ENCODE measurements at regions not wholly inside any gene's neighbourhood (a gene's known extent, or its start where the extent isn't known, plus 50 kb on each side); places are given as distances from the start of the nearest gene placed in this dataset.

GRCh38 chr12:130041983-130042812 is 120.1 kb upstream of the FZD10 start (continued):
- TF ChIP-seq CHD7 (IDR thresholded peaks at IDR 0.05; ENCODE audit: insufficient replicate concordance, low read length), result no peak
- peak; percentile 82 to 92 for TF ChIP-seq RAD21 (IDR thresholded peaks at IDR 0.05 in 1 of 2, conservative IDR thresholded peaks at IDR 0.05 in 1 of 2; ENCODE audit: low read depth in 2 of 2, low read length in 2 of 2)
- TF ChIP-seq ATF3 (IDR thresholded peaks at IDR 0.05; ENCODE audit: insufficient read depth, low read depth, low read length), result peak; percentile 23; the same call in 1 of the 2 replicates
- TF ChIP-seq EP300 (IDR thresholded peaks at IDR 0.05; ENCODE audit: borderline replicate concordance in 1 of 2, low read depth in 2 of 2, low read length in 2 of 2), result no peak
- TF ChIP-seq GABPA (IDR thresholded peaks at IDR 0.05; ENCODE audit: borderline replicate concordance, insufficient read depth, low read length), result no peak
- no peak for TF ChIP-seq KDM4A (IDR thresholded peaks at IDR 0.05; ENCODE audit: low read depth, low read length, severe bottlenecking)
- no peak for TF ChIP-seq PHF8 (conservative IDR thresholded peaks at IDR 0.05; ENCODE audit: low read depth, low read length)
- peak; percentile 88 for TF ChIP-seq CTBP2 (IDR thresholded peaks at IDR 0.05; ENCODE audit: borderline replicate concordance, insufficient read depth, insufficient read length, low read length)

Measured in H1 (cell line).